Astrocyte (in vitro differentiated cells and primary cell): ENCODE measurements at regions not wholly inside any gene's neighbourhood (a gene's known extent, or its start where the extent isn't known, plus 50 kb on each side); places are given as distances from the start of the nearest gene placed in this dataset.

Experiments used
- DNase-seq: peaks from one replicate; pipeline ENCODE4 v3.0.0-alpha.2; 2010; ENCODE audit warnings: low read depth
- FAIRE-seq: peaks from 2 replicates; lab custom pipeline; 2011; peaks lifted over from hg19 to GRCh38; lab: Jason Lieb, UNC
- H2AFZ ChIP-seq: 2 replicates; pipeline ENCODE4 v1.6.0; 2012; ENCODE audit warnings: low read depth, low read length, inconsistent platforms
- H3K27ac ChIP-seq: 2 replicates; pipeline ENCODE4 v1.5.1; 2011; ENCODE audit warnings: low read depth, low read length, inconsistent platforms
- H3K27me3 ChIP-seq: 2 replicates; pipeline ENCODE4 v1.6.0; 2011; ENCODE audit warnings: low read length, inconsistent platforms; ENCODE audit not compliant: insufficient read depth
- H3K36me3 ChIP-seq: 2 replicates; pipeline ENCODE4 v1.5.1; 2011; ENCODE audit warnings: low read length, inconsistent platforms; ENCODE audit not compliant: insufficient read depth
- H3K4me1 ChIP-seq: 2 replicates; pipeline ENCODE4 v1.5.1; 2011; ENCODE audit warnings: low read length, inconsistent platforms; ENCODE audit not compliant: insufficient read depth
- H3K4me2 ChIP-seq: 2 replicates; pipeline ENCODE4 v1.6.0; 2012; ENCODE audit warnings: low read length, inconsistent platforms
- H3K4me3 ChIP-seq: 2 replicates; pipeline ENCODE4 v1.5.1; 2011; ENCODE audit warnings: low read depth, mild to moderate bottlenecking, low read length, inconsistent platforms; ENCODE audit not compliant: insufficient read depth
- H3K79me2 ChIP-seq: 2 replicates; pipeline ENCODE4 v1.6.0; 2012; ENCODE audit warnings: mild to moderate bottlenecking, low read length, inconsistent platforms; ENCODE audit not compliant: insufficient read depth
- H3K9ac ChIP-seq: 2 replicates; pipeline ENCODE4 v1.6.0; 2012; ENCODE audit warnings: mild to moderate bottlenecking, low read length, inconsistent platforms
- H3K9me3 ChIP-seq: 2 replicates; pipeline ENCODE4 v1.5.1; 2012; ENCODE audit warnings: low read depth, mild to moderate bottlenecking, low read length, inconsistent platforms; ENCODE audit not compliant: insufficient read depth
- H4K20me1 ChIP-seq: 2 replicates; pipeline ENCODE4 v1.6.0; 2012; ENCODE audit warnings: low read length, inconsistent platforms; ENCODE audit not compliant: insufficient read depth
- H3K27ac Mint-ChIP-seq: one replicate; pipeline ENCODE4 v1.8.0; 2021; ENCODE audit warnings: mild to moderate bottlenecking, mixed read lengths; ENCODE audit not compliant: unreplicated experiment
- H3K27me3 Mint-ChIP-seq: one replicate; pipeline ENCODE4 v1.8.0; 2021; ENCODE audit warnings: low read depth, mixed read lengths; ENCODE audit not compliant: unreplicated experiment
- H3K36me3 Mint-ChIP-seq: one replicate; pipeline ENCODE4 v1.8.0; 2021; ENCODE audit warnings: low read depth, mixed read lengths; ENCODE audit not compliant: unreplicated experiment
- H3K4me1 Mint-ChIP-seq: one replicate; pipeline ENCODE4 v1.8.0; 2021; ENCODE audit warnings: low read depth, mixed read lengths; ENCODE audit not compliant: unreplicated experiment
- H3K4me3 Mint-ChIP-seq: one replicate; pipeline ENCODE4 v1.8.0; 2021; ENCODE audit warnings: mild to moderate bottlenecking, moderate library complexity, mixed read lengths; ENCODE audit not compliant: unreplicated experiment
- H3K9me3 Mint-ChIP-seq: one replicate; pipeline ENCODE4 v1.8.0; 2021; ENCODE audit warnings: mild to moderate bottlenecking, mixed read lengths; ENCODE audit not compliant: unreplicated experiment
- CTCF ChIP-seq: IDR thresholded peaks from 2 replicates; pipeline ENCODE4 v1.5.1; 2011; ENCODE audit warnings: low read depth, mild to moderate bottlenecking, inconsistent platforms, low read length, moderate library complexity; ENCODE audit not compliant: insufficient read depth
- EZH2 ChIP-seq: IDR thresholded peaks from 2 replicates; pipeline ENCODE4 v1.6.1; 2012; ENCODE audit warnings: mild to moderate bottlenecking, low read length, inconsistent platforms; ENCODE audit not compliant: insufficient read depth

GRCh38 chr3:115348951-115349745, 202.1 kb upstream of the ZBTB20 start:
- H3K9me3 ChIP-seq, result no peaks in the 10 kb centered on the region
- Mint-ChIP-seq H3K36me3 (no peaks in the 10 kb centered on the region), H3K9me3 (no peaks in the 10 kb centered on the region), H3K4me3 (no peak overlapping the region), H3K27ac (no peak overlapping the region), H3K4me1 (peaks cover 4% of the 10 kb centered on the region), H3K27me3 (no peaks in the 10 kb centered on the region)
- H3K79me2 ChIP-seq, result no peaks in the 10 kb centered on the region
- no peaks in the 10 kb centered on the region for H3K36me3 ChIP-seq
- H3K4me2 ChIP-seq, result no peak overlapping the region
- H3K27ac ChIP-seq, result no peak overlapping the region
- no peak overlapping the region for H3K9ac ChIP-seq
- FAIRE-seq, result no peak
- no peak for DNase-seq
- no peaks in the 10 kb centered on the region for H3K4me1 ChIP-seq
- TF ChIP-seq EZH2 (no peak), CTCF (no peak)
- H4K20me1 ChIP-seq, result no peaks in the 10 kb centered on the region
- no peak overlapping the region for H3K4me3 ChIP-seq
- H3K27me3 ChIP-seq, result no peaks in the 10 kb centered on the region
- peak overlapping the region; percentile 14 for H2AFZ ChIP-seq

DNA sequence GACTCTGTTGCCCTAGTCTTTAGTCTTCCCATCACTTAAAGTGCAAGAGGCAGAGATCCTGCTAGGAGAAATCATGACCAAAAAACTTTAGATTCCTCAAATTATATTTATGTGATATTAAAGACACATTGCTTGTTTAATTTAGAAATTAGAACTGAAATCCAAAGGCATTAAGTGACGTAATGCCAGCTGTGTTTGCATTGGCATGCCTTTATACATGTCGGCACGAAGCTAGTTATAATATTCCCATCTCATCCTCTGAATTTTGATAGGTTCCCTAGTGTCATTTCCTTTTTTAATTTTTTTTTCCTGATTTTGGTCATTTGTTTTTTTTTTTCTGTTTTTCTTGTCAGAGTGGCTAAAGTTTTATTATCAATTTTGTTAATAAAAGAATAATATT, 203.5 kb upstream of the ZBTB20 start:
- Histone ChIP-seq H4K20me1 (no peaks in the 10 kb centered on the region), H3K4me1 (no peaks in the 10 kb centered on the region), H3K36me3 (no peaks in the 10 kb centered on the region), H3K9me3 (no peaks in the 10 kb centered on the region), H3K9ac (peak overlapping the region; percentile 35), H3K4me3 (no peak overlapping the region), H3K27me3 (no peaks in the 10 kb centered on the region), H3K4me2 (no peak overlapping the region), H3K79me2 (no peaks in the 10 kb centered on the region), H3K27ac (peak overlapping the region; percentile 64), H2AFZ (no peak overlapping the region)
- no peaks in the 10 kb centered on the region for H3K27me3 Mint-ChIP-seq
- no peak for TF ChIP-seq CTCF
- no peak for TF ChIP-seq EZH2
- no peak overlapping the region for H3K4me3 Mint-ChIP-seq
- H3K9me3 Mint-ChIP-seq, result peaks cover 2% of the 10 kb centered on the region
- FAIRE-seq (no peak), DNase-seq (no peak)
- H3K27ac Mint-ChIP-seq, result no peak overlapping the region
- peaks cover 4% of the 10 kb centered on the region for H3K4me1 Mint-ChIP-seq
- H3K36me3 Mint-ChIP-seq, result no peaks in the 10 kb centered on the region

- Histone ChIP-seq H2AFZ (peak overlapping the region; percentile 42), H3K9me3 (no peaks in the 10 kb centered on the region), H4K20me1 (no peaks in the 10 kb centered on the region), H3K27me3 (no peaks in the 10 kb centered on the region), H3K27ac (peak overlapping the region; percentile 6), H3K4me2 (no peak overlapping the region), H3K4me3 (no peak overlapping the region), H3K9ac (no peak overlapping the region), H3K36me3 (no peaks in the 10 kb centered on the region), H3K79me2 (no peaks in the 10 kb centered on the region), H3K4me1 (no peaks in the 10 kb centered on the region)
- FAIRE-seq (no peak), DNase-seq (no peak)
- TF ChIP-seq EZH2 (no peak), CTCF (no peak)
- peaks cover 4% of the 10 kb centered on the region for H3K4me1 Mint-ChIP-seq
- H3K9me3 Mint-ChIP-seq, result peaks cover 2% of the 10 kb centered on the region
- H3K27ac Mint-ChIP-seq, result peak overlapping the region; percentile 5
- H3K4me3 Mint-ChIP-seq, result no peak overlapping the region
- H3K36me3 Mint-ChIP-seq, result no peaks in the 10 kb centered on the region
- H3K27me3 Mint-ChIP-seq, result no peaks in the 10 kb centered on the region
Measured at GRCh38 chr3:115351193-115351592, 204.1 kb upstream of the ZBTB20 start.
